HG03565 (cell line): ENCODE measurements at regions not wholly inside any gene's neighbourhood (a gene's known extent, or its start where the extent isn't known, plus 50 kb on each side); places are given as distances from the start of the nearest gene placed in this dataset.

Experiments used
- ATAC-seq: cut with Tn5 transposase; IDR thresholded peaks from one replicate; pipeline ENCODE4 v1.9.1; 2021; ENCODE audit warnings: mild to moderate bottlenecking, moderate library complexity; ENCODE audit not compliant: unreplicated experiment

- peak; percentile 85 for ATAC-seq
These were observed 186.2 kb downstream of the REEP3 start for GRCh38 chr10:63707254-63707910.

- ATAC-seq, result no peak
These were observed 187.2 kb downstream of the REEP3 start for GRCh38 chr10:63708421-63708820.

- no peak for ATAC-seq
These were observed 189.5 kb downstream of the REEP3 start for GRCh38 chr10:63710703-63711102.

GRCh38 chr10:63711361-63711760 is 190.2 kb downstream of the REEP3 start:
- no peak for ATAC-seq

- ATAC-seq, result no peak
These were observed 190.9 kb downstream of the REEP3 start for GRCh38 chr10:63711867-63712716.

GRCh38 chr10:63712717-63713115 is 191.5 kb downstream of the REEP3 start:
- no peak for ATAC-seq

GRCh38 chr10:63713191-63714144 is 192.3 kb downstream of the REEP3 start:
- ATAC-seq, result no peak

- ATAC-seq, result no peak
These were observed 194.9 kb downstream of the REEP3 start for GRCh38 chr10:63716016-63716580.

GRCh38 chr10:63717027-63717715 is 196.0 kb downstream of the REEP3 start:
- no peak for ATAC-seq

- no peak for ATAC-seq
These were observed 196.8 kb downstream of the REEP3 start for GRCh38 chr10:63718006-63718405.

- ATAC-seq, result no peak
These were observed 197.2 kb downstream of the REEP3 start for GRCh38 chr10:63718421-63718820.

GRCh38 chr10:63719226-63719856 is 198.1 kb downstream of the REEP3 start:
- ATAC-seq, result no peak

GRCh38 chr10:63720072-63720537 is 198.9 kb downstream of the REEP3 start:
- ATAC-seq, result no peak

- peak; percentile 50 for ATAC-seq
These were observed 199.5 kb downstream of the REEP3 start for GRCh38 chr10:63720676-63721075.

GRCh38 chr10:63722537-63722936 is 201.3 kb downstream of the REEP3 start:
- ATAC-seq, result no peak

GRCh38 chr10:63723320-63723719 is 202.1 kb downstream of the REEP3 start:
- no peak for ATAC-seq

GRCh38 chr10:63723741-63724140 is 202.5 kb downstream of the REEP3 start:
- ATAC-seq, result no peak

GRCh38 chr10:63724922-63725321 is 203.7 kb downstream of the REEP3 start:
- ATAC-seq, result no peak

- no peak for ATAC-seq
These were observed 205.7 kb downstream of the REEP3 start for GRCh38 chr10:63726867-63727266.

- ATAC-seq, result no peak
These were observed 206.4 kb downstream of the REEP3 start for GRCh38 chr10:63727636-63728035.
